ENCODE measurements at regions not wholly inside any gene's neighbourhood (a gene's known extent, or its start where the extent isn't known, plus 50 kb on each side); places are given as distances from the start of the nearest gene placed in this dataset.
"Not testable (repeated sequence)": the region's sequence is repeated elsewhere in the genome, so short reads cannot be mapped to it uniquely, and the experiment has no call there.

DNA sequence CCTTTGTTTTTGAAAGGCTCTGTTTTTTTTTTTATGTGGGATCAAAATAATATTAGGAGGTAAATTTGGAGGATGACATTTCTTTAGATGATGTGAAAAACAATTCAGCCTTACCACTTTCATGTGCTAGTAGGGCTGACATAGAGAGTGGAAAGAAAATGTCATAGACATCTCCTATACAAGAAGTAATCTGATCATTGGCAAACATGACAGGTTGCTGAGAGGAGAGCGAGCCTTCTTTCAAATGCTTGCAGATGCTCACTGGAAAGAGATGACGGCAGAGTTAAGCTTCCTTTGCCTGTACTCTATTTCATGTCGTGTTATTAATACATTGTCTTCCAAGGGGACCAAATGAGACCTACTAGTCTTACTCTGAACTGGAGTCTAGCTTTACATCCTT lies 160.1 kb upstream of the DAP start:
- DNase-seq = no peak

DNA sequence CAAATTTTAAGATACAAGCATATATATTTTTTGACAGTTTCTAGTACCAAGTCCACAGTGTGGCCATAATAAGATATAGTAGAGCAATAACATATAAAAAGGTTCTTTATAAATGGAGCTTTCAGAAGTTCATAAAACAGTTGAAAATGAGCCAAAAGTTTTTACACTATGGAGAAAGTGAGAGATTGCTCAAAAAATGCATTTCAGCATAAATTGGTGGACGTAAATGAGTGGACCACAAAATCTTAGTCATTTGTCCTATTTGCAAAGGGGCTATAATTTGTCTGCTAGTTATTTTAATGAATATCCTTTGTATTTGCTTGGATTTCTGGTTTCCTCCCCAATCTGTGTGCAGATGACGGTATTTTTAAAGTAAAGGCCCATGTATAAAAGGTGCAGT lies 159.4 kb upstream of the DAP start:
- no peak for DNase-seq

DNA sequence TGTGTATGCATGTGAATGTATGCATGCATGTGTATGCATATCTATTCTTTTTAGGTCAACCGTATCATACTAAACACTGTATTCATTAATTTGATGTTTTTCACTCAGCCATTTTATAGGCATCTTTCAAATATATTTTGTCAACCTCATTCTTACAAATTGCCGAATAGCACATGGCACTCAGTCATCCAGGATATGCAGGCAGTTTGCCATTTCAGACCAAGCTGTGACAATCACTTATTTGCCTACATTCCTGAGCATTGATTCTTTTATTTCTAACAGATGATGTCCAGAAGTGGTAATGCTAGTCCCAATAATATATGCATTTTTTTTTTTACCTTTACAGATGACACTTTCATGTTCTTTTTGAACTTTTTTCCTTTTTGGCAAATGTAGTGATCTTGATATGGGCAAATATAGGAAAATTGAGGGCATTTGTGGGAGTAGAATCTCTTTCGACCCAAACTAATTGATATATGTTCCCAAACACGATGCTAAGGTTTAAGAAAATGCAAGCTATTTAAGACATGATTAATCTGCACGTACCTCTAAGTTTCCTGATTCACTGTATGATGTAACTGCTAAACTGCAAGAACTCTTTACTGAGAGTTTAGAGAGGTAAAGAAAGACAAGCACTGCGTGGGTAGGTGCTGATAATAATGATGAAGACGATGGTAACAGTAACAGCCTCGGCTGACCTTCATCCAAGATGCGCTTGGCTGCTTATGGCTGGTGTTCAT lies 153.9 kb upstream of the DAP start:
- DNase-seq = no peak

DNA sequence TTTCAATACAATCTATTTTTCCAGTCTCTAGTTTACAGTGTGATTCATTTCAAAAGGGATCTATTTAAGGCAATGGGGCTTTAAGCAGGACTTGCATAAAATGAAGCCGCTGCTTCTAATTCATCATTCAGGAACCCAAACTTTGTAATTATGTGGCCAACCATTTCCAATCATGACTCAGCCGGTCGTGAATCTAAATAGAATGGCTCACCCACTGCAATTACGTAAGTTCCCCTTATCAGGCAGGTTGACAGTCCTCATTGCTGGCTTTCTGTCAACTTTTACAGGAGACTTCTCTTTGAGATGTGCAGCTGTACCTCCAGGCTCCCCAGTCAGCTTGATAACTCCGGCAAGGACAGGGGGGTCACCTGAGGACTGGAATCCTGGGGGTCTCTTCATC lies 152.8 kb upstream of the DAP start:
- no peak for DNase-seq

DNA sequence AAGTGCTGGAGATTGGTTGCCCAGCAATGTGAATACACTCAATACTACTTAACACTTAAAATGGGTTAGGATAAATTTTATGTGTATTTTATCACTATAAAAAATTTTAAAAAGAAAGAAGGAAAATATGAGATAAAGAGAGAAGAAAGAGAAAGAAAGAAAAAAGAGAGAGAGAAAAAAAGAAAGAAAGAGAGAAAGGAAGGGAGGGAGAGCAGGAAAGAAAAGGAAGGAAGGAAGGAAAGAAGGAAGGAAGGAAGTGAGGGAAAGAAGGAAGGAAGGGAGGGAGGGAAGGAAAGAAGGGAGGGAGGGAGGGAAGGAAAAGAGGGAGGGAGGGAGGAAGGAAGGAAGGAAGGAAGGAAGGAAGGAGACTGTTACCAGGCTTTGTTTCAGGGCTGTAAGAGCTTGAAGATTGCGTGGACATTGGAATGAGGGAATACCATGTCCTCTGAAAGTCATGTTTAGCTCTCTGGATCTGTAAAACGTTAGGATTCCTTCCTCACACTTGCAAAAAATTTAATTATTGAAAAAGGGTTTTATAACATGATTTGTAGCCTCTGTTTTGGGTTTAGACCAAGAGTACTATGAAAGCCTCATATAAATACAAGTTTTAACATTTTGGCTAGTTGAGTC lies 152.3 kb upstream of the DAP start:
- DNase-seq = no peak

DNA sequence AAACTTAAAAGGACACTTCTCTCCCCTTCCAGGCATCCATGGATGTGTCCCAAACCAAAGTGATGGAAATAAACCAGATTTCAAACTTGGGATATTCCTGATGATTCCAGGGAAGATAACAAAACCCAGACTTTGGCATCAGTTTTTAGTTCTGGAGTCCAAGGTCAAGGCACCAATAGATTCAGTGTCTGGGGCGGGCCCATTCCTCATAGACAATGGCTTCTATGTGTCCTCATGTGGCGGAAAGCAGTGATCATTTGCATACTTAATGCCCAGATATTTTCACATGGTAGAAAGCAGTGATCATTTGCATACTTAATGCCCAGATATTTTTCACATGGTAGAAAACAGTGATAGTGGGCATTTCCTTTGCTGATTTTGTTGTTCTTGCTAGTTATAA lies 151.4 kb upstream of the DAP start:
- no peak for DNase-seq

DNA sequence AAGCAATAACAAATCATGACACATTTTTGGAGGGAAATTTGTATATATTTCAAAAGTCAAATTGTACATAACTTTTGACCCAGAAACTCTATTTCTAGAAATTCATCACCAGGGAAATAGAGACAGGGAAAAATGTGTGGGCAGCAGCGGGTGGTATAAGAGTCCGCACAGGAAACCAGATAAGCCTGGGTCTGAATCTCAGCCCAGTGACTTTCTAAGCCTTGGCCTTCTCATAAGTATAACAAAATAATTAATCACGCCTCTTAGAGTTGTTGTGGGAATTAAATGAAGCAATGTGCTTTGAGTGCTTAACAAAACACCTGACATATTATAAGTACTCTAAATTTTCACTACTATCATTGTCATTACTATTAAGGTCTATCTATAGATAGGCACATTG lies 149.2 kb upstream of the DAP start:
- no peak for DNase-seq

DNA sequence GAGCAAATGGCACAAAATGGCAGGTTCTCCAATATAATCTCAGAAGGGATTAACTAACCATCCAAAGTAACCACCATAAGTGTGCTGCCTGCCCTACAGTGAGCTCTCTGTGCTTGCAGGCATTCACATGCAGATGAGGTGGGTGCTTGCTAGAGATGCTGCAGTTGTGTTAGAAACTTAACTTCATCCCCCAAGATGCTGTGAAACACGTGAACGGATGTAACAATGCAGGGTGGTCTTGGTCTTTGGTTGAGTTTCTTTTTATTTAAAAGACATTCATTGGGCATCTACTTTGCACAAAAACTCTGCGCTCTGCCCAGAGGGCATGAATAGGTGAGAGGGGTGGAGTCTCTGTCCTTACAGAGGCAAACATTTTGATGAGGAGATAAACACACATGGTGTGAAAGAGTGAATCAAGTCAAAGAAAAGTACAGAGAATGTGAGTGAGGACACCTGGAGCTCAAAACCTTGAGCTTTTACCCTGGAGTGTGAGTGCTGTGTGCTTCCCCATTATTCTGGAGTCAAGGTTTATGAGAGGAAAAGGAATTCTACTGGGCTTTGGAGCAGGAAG lies 143.9 kb upstream of the DAP start:
- no peak for DNase-seq

DNA sequence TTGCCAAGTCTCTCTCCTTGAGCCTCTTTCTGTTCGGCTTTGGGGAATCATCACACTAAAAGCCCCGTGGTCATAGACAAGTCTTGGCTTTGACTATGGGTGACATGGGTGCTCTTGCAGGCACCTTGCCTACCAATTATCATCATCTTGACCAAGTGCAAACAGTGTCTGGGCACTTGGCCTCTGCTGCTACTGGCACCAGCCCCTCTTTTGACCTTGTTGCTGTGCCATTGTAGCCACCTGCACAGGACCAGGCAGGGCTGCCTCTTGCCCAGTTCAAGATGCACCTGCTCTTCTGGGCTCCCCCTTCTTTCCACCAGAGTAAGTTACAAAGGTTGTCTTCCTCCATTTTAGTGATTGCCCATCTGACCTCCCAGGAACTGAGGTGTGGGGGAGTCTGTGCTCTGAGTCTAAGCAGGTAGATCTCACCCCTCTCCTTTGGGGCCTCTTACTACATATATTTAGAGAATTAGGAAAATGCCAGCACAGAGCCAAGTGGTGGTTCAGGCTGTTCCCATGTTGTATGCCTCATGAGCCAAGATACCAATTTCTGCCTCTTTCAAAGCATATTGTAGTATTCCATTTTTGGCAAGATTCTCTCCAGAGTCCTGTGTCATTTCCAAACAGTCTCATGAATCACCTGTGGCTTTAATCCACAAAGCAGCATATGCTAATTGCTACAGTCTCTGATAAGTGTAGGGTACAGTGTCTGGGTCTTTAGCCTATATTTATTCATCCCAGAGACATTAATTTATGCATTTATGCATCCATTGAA lies 142.9 kb upstream of the DAP start:
- DNase-seq = no peak

DNA sequence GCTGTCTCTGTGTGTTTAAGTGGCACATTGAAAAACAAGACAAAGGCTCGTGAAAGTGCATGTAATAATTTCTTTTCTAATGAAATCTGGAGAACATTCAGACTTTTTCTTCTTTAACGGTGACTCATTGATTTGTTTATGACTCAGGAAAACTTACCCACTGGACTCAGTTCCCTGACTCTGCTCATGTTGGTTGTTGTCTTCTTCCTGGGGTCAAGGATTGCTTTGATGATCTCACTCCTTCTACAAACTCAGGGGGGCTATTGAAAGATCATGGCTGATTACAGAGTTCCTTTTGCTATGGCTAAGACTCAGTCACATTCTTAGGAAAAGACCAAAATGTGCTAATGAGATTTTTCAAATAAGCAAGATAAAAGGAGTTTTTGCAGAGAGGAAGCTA lies 141.1 kb upstream of the DAP start:
- DNase-seq = no peak

DNA sequence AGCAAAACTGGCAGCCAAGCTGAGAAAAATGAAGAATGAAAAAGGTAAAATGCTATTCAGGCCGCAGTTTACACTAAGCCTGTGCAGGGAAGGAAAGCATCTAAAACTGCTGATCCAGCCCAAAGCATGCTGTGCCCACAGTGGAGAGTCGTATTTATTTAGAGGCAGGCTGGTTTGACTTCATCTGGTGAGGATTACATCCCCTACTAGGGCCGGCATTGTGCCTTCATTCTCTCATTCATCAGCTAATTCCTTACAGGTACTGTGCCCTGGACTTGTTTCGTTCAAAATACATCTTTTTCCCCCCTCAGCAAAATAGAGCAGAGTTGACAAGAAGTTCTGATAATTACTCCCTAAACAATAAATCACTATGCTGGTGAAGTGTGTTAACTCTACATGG lies 137.5 kb upstream of the DAP start:
- DNase-seq = no peak

DNA sequence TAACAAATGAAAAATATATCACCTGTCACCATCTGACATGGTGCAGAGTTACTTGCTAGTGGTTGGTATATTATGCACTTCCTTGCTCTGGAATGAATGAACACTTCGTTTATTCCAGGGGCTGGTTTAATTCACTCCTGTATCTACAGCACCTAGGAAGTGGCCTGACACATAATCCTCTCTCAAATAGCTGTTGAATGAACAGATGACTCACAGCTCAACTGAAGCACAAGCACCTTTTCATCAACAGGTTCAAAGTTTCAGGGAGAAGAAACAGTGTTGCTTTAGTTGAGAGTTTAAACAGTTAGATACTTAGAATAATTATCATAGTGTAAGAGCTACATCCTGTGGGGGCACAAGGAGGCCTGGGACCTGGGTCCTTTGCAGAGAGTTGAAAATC lies 135.0 kb upstream of the DAP start:
- no peak for DNase-seq

DNA sequence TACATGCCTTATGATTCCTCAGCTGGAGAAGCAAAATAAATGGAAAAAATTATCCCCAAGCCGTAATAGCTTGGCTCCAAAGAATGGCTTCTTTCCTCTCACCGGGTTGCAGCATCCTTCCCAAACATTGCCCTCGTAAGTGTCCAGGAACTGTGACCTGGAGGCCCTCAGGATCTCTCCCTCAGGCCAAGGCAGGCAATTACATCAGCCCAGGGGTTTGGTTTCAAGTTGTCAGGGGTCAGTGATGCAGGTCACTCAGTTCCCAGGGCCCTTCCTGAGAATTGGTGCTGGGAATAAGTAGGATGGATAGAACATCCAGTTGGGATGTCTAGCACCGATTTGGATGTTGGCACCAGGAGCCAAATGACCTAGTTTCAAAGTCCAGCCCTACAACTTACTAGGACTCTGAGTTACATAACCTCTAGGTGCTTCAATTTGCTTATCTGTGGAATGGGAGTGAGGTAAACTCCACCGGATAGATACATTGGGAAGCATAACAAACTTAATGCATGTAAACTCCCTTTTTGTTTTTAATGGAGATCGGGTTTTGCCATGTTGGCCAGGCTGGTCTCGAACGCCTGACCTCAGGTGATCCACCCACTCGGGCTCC lies 133.5 kb upstream of the DAP start:
- no peak for DNase-seq

DNA sequence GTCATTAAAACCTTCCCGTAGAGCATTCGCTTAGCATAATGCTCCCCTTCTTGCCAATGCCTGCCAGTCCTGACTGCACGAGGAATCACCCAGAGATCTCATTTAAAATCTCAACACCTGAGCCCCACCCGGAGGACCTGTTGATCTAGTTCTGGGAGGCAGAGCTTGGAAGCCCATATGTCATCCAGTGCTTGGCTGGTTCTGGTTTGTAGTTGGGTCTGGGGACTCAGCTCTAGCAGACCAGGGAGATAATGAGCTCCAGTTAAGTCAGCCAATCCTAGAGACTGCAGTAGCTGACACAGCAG lies 131.8 kb upstream of the DAP start:
- no peak for DNase-seq

DNA sequence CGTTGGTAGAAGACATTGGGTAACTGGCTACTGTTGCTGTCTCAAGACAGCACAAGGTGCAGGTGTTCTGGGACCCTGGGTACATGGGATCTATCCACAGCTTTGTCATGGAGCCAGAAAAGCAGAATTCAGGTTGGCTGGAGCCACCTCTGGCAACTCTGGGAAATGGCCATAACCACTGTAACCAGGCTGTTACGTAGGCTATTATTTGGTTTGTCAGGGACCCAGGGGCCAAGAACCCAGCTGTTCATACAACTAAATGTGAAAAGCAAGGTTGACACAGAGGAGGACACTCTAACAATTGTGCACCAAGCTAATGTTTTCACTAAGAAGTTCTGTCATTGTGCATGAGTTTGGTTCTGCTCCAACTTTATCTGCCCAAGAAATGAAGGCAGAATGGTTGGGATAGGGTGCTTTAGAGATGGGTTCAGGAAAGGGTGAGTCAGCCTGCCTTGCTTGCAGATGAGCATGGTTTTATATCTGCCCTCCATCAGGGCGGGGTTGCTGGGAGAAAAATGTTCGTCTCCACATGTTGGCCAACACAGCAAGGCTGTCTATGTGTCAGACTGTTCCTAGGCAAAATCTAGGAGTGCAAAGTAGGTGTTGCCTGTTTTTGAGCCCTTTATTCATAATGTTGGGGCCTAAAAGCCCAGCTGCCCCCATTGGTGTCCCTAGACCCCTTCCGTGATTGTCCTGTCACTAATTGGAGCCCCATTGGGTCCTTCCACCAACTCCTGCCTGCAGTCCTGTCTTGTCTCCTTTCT lies 131.3 kb upstream of the DAP start:
- DNase-seq = no peak

DNA sequence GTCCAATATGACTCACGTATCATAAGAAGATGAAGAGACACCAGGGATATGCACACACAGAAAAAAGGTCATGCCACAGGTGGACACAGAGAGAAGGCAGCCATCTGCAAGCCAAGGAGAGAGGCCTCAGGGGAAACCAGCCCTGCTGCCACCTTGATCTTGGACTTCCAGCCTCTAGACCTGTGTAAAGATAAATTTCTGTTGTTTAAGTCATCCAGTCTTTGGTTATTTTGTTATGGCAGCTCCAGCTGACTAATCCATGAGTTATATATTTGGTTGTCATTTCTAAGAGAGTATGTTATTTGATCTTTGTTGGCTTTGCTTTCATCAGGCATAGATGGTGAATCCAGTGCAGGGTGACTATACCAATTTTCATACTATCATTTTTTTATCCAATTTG lies 130.2 kb upstream of the DAP start:
- DNase-seq = no peak

DNA sequence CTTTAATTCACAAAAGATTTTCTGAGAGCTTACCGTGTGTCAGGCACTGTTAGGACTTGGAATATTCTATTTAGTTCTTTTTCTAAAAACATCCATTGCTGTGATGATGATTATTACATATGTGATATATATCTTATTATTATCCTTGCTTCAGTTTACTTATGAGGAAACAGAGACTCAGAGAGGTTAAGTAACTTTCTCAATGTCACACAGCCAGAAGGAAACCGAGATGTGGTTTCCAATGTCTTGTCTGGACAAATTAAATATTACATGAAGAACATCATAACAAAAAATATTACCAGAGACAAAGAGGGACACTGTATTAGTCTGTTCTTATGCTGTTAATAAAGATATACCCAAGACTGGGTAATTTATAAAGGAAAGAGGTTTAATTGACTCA lies 125.5 kb upstream of the DAP start:
- DNase-seq = no peak

DNA sequence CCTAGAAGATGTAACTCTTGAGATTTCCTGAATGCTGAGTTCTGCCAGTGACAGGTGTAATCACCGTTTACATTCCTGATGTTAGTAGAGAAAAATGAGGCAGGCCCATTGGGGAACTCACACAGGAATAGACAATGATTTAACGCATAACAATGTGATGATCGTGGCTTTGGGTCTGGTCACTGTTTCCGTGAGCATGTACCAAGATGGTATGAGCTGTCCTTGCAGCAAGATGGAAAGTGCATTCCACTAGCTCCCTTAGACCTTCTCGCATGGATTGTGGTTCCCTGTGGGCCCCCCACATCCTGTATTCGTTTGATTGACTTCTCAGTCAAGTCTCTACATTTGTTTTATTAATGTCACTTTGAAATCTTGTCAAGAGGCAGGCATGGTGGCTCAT lies 124.0 kb upstream of the DAP start:
- no peak for DNase-seq

DNA sequence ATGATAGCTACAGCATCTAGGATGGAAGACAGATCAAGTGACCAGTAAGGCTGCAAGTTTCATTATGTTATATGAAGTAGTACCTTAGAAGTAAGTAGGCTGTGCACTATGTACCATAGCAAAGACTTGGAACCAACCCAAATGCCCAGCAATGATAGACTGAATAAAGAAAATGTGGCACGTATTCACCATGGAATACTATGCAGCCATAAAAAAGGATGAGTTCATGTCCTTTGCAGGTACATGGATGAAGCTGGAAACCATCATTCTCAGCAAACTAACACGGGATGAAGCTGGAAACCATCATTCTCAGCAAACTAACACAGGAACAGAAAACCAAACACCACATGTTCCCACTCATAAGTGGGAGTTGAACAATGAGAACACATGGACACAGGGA lies 122.9 kb upstream of the DAP start:
- not testable (repeated sequence) for DNase-seq

DNA sequence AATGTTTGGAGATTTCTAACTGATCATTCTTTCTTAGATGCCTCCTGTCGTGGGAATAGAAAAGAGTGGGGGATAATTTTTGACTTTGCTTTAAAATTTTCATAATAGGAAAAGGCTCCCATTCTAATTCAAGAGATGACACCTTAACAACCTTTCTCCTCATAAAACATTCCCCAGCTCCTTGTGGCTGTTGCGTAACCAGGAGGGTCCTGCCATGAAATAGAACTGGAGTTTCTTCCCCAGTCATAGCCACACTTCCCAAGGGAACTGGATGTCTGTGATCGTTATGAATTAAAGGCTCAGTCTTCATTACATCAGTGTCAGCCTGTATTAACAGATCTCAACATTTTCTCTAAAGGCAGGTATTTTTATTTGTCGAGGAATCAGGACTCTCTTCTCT lies 119.9 kb upstream of the DAP start:
- DNase-seq = no peak

DNA sequence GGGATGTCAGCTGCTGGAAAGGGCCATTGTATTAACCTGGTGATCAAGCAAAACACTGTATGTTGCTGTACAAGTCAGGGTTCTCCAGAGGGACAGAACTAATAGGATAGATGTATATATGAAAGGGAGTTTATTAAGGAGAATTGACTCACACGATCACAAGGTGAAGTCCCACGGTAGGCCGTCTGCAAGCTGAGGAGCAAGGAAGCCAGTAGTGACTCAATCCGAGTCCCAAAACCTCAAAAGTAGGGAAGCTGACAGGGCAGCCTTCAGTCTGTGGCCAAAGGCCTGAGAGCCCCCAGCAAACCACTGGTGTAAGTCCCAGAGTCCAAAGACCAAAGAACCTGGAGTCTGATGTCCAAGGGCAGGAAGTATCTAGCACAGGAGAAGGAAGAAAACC lies 116.0 kb upstream of the DAP start:
- DNase-seq = not testable (repeated sequence)

DNA sequence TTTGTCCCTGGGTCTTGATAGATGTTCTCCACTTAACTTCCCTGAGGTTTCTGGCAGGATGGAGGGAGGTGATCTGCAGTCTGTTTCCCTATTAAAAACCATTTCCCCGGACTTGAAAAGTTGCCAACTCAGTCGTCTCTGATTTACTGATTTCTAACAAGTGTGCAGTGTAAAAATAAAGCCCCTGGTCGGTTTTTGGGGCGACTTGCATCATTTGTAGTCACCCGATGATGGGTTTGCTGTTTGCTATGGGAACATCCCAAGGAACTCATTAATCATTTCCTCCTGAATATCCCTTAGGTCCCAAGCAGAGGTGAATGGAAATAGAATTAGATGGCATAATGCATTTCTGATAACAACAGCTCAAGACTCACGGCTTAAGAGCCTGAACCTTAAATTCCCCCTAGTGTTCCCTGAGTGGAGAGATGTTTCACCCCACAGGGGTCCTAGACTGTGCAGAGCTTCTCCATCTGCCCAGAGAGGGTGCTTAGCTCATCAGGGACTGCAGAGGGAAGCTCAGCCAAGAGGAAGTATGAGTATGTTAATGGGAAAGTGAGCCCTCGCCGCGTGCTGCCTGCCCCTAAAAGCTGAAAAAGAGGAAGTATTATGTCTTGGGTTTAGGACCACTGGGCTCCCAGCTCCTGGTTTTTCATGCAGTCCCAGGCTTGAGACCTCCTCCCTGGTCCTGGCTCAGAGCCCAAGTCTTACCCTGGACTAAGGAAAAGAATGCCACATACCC lies 115.1 kb upstream of the DAP start:
- DNase-seq = no peak

Measured in retina (tissue), 1 donor.